ENCODE measurements at regions not wholly inside any gene's neighbourhood (a gene's known extent, or its start where the extent isn't known, plus 50 kb on each side); places are given as distances from the start of the nearest gene placed in this dataset.

- TF ChIP-seq, protein P1, sequence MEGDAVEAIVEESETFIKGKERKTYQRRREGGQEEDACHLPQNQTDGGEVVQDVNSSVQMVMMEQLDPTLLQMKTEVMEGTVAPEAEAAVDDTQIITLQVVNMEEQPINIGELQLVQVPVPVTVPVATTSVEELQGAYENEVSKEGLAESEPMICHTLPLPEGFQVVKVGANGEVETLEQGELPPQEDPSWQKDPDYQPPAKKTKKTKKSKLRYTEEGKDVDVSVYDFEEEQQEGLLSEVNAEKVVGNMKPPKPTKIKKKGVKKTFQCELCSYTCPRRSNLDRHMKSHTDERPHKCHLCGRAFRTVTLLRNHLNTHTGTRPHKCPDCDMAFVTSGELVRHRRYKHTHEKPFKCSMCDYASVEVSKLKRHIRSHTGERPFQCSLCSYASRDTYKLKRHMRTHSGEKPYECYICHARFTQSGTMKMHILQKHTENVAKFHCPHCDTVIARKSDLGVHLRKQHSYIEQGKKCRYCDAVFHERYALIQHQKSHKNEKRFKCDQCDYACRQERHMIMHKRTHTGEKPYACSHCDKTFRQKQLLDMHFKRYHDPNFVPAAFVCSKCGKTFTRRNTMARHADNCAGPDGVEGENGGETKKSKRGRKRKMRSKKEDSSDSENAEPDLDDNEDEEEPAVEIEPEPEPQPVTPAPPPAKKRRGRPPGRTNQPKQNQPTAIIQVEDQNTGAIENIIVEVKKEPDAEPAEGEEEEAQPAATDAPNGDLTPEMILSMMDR (conservative IDR thresholded peaks at IDR 0.05; ENCODE audit: low read depth, low read length): no peak
- H3K4me3 ChIP-seq (ENCODE audit: low read depth, low read length): no peak overlapping the region
- no peak for DNase-seq (ENCODE audit: low read depth)
These were observed 155.9 kb upstream of the POU3F2 start for GRCh38 chr6:98678481-98678880.

- TF ChIP-seq, protein P1 (conservative IDR thresholded peaks at IDR 0.05; ENCODE audit: low read depth, low read length): no peak
- DNase-seq (ENCODE audit: low read depth): no peak
- no peak overlapping the region for H3K4me3 ChIP-seq (ENCODE audit: low read depth, low read length)
These were observed 148.3 kb upstream of the POU3F2 start for GRCh38 chr6:98686008-98686601.

DNA sequence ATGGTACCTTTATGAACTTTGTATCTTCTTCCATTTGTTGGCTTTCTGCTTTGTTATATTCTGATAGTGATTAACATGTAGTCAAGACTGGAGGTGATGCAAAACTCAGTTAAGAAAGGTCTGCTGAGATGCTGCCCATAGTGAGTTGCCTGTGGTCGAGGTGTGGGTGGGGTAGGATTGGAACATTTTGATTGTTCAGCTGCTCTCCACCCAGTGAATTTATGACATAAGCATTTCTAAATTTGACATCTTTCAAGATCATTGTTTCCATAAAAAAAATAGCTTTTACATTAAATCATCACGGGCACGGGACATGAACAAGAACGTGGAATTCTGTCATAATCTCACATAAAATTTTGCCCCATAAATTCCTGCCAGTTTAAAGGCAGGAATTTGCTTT, 146.6 kb upstream of the POU3F2 start:
- no peak for DNase-seq (ENCODE audit: low read depth)
- TF ChIP-seq, protein P1 (conservative IDR thresholded peaks at IDR 0.05; ENCODE audit: low read depth, low read length): no peak
- no peak overlapping the region for H3K4me3 ChIP-seq (ENCODE audit: low read depth, low read length)

GRCh38 chr6:98695091-98695801, 139.1 kb upstream of the POU3F2 start:
- no peak for DNase-seq (ENCODE audit: low read depth)
- H3K4me3 ChIP-seq (ENCODE audit: low read depth, low read length): no peak overlapping the region
- TF ChIP-seq, protein P1 (conservative IDR thresholded peaks at IDR 0.05; ENCODE audit: low read depth, low read length): no peak

DNA sequence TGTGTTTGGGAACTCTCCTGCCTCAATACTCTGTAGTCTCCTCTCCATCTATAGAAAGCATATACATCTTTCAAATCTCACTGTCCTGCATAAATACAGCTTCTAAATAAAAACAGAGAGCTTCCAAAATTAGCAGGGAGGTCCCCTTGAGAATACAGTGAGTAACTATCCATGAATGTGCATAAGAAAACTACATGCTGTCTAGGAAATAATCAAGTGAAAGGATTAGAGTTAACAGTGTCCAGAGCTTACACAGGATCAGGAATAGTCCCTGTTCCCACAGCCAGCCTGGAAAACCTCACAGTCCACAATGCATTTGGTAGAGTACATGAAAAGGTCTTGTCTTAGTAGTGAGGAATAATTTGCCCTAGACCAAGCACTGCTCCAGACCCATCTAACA, 123.0 kb upstream of the POU3F2 start:
- H3K4me3 ChIP-seq (ENCODE audit: low read depth, low read length): no peak overlapping the region
- DNase-seq (ENCODE audit: low read depth): no peak
- TF ChIP-seq, protein P1 (conservative IDR thresholded peaks at IDR 0.05; ENCODE audit: low read depth, low read length): no peak

DNA sequence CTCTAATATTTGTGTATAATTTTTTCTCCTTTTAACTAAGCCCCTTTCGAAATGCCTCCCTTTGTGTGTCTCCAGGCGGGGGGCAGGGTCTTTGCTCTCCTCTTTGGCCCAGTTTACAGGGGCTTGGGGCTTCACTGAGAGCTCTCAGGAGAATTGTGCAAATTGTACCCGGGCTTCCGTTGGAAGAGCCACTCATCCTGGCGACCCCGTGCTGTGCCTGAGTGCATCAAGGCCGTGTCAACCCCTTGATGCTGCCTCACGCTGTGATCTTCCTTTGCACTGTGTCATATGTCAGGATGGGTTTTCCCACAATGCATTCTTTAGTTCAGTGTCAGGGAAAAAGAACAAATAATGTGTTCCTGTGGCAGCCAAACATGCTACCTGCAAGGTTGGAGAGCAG, 118.0 kb upstream of the POU3F2 start:
- TF ChIP-seq, protein P1 (conservative IDR thresholded peaks at IDR 0.05; ENCODE audit: low read depth, low read length): no peak
- DNase-seq (ENCODE audit: low read depth): no peak
- no peak overlapping the region for H3K4me3 ChIP-seq (ENCODE audit: low read depth, low read length)

All from epithelial cell of proximal tubule (primary cell).